ENCODE measurements at regions not wholly inside any gene's neighbourhood (a gene's known extent, or its start where the extent isn't known, plus 50 kb on each side); places are given as distances from the start of the nearest gene placed in this dataset.

DNA sequence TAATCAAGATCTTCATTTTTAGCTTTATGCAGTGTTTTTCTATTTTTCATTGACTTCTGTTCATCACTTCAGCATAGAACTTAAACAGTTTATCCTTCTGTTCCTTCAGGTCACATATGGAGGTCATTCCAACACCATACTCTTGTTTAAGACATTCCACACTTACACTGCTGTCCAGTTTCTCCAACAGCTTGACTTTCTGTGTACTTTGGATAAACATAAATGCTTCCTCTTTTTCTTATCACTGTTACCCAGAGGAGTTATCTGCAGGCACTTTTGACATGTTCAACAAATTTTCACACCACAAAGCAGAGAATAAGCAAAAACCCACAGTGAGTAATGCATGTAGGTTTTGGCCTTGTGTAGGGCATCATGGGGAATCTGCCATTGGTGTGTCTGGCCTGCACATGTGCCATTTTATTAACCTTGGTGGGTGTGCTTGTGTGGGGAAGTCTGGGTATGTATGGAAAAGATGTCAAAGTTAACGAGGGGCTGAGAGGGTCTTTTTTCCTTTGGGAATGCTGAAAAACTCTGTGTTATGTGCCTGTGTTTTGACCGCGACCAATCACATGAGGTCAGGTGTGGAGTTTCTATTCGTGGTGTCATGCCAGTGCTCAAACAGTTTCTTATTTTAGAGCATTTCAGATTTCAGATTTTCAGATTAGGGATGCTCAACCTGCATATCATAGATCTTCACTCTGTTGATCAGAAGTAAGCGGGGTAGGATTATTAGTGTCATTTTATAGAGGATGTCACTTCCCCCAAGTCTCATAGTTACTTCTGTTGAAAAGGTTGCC, 53.9 kb upstream of the ACVR1 start:
- Mint-ChIP-seq H3K4me3 (no peak overlapping the region), H3K36me3 (ENCODE audit: low read depth) (no peaks in the 10 kb centered on the region), H3K27ac (no peak overlapping the region), H3K4me1 (ENCODE audit: low read depth) (peaks cover 2% of the 10 kb centered on the region), H3K27me3 (no peaks in the 10 kb centered on the region), H3K9me3 (no peaks in the 10 kb centered on the region)
- ChIA-PET POLR2A (no interaction called here), CTCF (no interaction called here)
- no peak for TF ChIP-seq CTCF (IDR thresholded peaks at IDR 0.05)
- no peak for ATAC-seq
- DNase-seq: no peak
- intact Hi-C loops (cut with micrococcal nuclease): no loop called here

GRCh38 chr2:157928372-157928771, 52.2 kb upstream of the ACVR1 start:
- ChIA-PET POLR2A (no interaction called here), CTCF (no interaction called here)
- DNase-seq (no peak), ATAC-seq (no peak)
- Mint-ChIP-seq H3K4me3 (no peak overlapping the region), H3K36me3 (ENCODE audit: low read depth) (no peaks in the 10 kb centered on the region), H3K27me3 (no peaks in the 10 kb centered on the region), H3K4me1 (ENCODE audit: low read depth) (peaks cover 2% of the 10 kb centered on the region), H3K27ac (no peak overlapping the region), H3K9me3 (no peaks in the 10 kb centered on the region)
- intact Hi-C loops (cut with micrococcal nuclease): no loop called here
- no peak for TF ChIP-seq CTCF (IDR thresholded peaks at IDR 0.05)

DNA sequence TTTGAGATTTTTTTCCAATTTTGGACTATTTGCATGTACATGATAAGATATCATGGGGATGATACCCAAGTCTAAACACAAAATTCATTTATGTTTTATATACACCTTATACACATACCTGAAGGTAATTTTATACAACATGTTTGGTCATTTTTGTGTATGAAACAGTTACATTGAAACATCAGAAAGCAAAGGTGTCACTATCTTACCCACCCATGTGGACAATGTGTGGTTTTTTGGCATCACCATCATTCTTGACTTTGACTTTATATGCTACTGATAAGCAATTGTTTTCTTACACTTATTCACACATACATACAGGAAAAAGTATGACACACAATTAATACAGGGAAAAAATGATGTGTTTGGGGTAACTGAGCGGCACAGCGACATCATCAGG, 51.0 kb upstream of the ACVR1 start:
- no peaks in the 10 kb centered on the region for H3K36me3 Mint-ChIP-seq (ENCODE audit: low read depth)
- no peak for TF ChIP-seq CTCF (IDR thresholded peaks at IDR 0.05)
- H3K9me3 Mint-ChIP-seq: no peaks in the 10 kb centered on the region
- DNase-seq: no peak
- H3K4me1 Mint-ChIP-seq (ENCODE audit: low read depth): peaks cover 4% of the 10 kb centered on the region
- H3K4me3 Mint-ChIP-seq: no peak overlapping the region
- no peaks in the 10 kb centered on the region for H3K27me3 Mint-ChIP-seq
- H3K27ac Mint-ChIP-seq: no peak overlapping the region
- intact Hi-C loops (cut with micrococcal nuclease): no loop called here
- ChIA-PET CTCF (interaction anchor here (1.2 kb wide), 1 partner anchor 8 kb away, joined by 3 read pairs; no protein-coding TSS in a partner anchor), POLR2A (no interaction called here)
- ATAC-seq: no peak
